Stimulated activated naive CD4-positive, alpha-beta T cell (primary cell): ENCODE measurements at regions not wholly inside any gene's neighbourhood (a gene's known extent, or its start where the extent isn't known, plus 50 kb on each side); places are given as distances from the start of the nearest gene placed in this dataset.

ENCODE experiments used
- DNase-seq, 6 experiments: peaks; one replicate each; lab custom pipeline; 2025; lab: John Stamatoyannopoulos, UW

- DNase-seq = no peak
Measured at GRCh38 chr14:76664790-76665189, 96.5 kb upstream of the VASH1 start.

DNA sequence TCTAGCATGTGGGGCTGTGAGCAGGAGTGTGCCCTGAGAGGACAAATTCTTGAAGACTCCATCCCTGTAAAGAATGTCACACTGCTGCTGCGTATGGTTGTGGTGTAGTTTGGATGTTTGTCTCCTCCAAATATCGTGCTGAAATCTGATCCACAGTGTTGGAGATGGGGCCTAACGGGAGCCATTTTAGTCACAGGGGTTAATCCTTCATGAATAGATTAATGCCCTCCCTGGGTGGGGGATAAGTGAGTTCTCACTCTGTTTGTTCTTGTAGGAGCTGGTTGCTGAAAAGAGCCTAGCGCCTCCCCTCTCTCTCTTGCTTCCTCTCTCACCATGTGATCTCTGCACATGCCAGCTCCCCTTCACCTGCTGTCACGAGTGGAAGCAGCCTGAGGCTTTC, 94.5 kb upstream of the VASH1 start:
- no peak for DNase-seq

DNA sequence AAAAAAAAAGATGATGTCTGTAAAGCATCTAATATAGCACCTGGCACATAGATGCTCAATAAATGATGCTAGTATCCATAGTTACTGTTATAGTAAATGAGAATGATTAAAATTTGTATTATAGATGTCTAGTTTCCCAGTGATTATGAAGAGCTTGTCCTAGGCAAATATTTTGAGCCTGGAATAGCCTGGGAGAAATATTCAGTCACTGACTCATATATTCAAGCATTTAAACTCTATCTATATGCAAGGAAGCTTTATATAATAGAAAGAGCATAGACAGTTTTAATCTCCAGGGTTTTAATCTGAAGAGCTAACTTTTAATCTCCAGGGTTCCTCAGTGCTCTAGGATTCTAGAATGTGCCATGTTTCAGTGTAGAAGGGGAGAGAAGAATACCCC, 91.5 kb upstream of the VASH1 start:
- DNase-seq = no peak

GRCh38 chr14:76672123-76672522, 89.1 kb upstream of the VASH1 start:
- DNase-seq = no peak

- DNase-seq = no peak
Measured at GRCh38 chr14:76673261-76673660, 88.0 kb upstream of the VASH1 start.

DNA sequence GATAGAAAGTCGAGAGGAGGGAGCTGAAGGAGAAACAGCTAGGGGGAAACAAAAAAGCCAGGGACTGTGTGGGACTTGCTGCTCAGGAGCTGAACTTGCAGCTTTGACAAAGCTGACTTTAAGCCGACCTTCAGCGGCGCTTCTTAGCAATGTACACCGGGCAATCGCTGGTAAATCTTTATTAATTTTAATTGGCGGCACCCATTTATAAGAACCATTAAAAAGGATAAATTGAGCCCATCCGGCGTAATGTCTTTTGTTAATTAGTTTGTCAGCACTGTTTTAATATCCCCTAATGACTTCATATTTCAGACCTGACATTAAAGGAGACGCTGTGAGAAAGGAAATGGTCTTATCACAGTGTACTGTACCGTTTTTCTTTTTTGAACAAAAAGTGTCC, 86.2 kb upstream of the VASH1 start:
- DNase-seq = no peak

GRCh38 chr14:76676539-76676938, 84.7 kb upstream of the VASH1 start:
- no peak for DNase-seq

DNA sequence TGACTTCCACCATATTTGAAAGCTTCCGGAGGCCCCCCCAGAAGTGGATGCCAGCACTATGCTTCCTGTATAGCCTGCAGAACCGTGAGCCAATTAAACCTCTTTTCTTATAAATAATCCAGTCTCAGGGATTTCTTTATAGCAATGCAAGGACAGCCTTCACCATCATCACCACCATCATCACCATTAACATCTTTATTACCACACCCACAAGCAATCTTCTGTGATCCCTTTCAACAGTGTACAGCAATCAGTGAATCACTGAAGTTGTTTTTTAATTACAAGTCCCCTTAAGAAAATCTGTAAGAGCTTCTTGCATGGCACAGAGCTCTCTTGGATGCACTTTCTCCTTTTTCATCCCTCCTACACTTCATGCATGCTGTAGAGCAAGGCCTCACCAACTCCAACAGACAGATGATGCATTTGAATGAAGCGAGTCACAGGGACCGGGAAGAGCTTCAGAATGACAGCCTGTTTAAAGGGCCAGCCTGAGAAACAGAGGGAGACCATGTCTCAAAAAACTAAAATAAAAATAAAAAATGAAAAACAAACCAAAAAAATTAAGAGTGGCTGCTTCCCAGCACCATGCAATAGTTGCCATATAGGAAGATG, 83.6 kb upstream of the VASH1 start:
- no peak for DNase-seq

DNA sequence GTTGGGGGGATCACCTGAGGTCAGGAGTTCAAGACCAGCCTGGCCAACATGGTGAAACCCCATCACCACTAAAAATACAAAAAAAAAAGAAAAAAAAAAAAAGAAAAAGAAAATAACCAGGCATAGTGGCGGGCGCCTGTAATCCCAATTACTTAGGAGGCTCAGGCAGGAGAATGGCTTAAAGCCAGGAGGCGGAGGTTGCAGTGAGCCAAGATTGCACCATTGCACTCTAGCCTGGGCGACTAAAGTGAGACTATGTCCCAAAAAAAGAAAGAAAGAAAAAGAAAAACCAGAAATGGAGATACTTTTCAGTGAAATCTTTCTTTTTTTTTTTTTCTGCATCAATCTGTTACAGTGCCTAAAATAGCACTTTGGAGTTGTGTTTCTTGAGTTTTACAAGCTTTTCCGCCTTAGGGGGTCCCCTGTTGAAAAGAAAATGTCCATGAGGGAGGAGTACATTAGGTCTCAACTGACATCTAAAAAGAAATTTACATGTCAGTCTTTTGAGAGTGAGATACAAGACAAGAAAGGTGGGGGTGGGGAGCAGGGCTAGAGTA, 82.9 kb upstream of the VASH1 start:
- no peak for DNase-seq

DNA sequence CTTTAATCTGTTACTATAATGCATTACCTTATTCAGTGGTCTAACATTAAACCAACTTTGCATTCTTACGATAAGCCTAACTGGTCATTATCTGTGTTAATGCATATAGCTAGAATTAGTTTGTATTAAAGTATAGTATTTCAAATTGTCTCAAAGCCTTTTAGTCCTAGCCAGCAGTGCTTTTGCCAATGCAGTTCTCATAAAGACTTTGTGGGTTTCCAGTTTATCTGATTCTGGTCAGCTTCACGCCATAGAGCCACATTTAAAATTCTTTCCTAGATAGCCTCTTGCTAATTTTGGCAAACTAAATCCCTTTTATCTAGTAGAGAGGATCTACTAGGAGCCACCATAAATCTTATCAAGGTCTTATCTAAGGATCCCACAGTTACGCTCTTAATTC, 78.9 kb upstream of the VASH1 start:
- DNase-seq = no peak

DNA sequence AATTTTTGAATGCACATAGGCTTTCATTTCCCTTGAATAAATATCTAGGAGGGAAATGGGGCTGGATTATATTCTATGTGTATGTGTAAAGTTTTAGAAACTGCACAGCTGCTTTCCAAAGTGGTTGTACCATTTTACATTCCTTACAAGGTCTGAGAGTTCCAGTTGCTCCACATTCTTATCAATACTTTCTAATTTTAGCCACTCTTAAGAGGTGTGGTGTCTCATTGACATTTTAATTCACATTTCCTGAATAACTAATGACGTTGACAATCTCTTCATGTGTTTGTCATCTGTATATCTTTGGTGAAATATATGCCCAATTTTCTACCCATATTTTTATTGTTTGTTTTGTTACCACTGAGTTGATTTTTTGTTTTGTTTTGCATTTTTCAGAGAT, 74.6 kb upstream of the VASH1 start:
- no peak for DNase-seq

DNA sequence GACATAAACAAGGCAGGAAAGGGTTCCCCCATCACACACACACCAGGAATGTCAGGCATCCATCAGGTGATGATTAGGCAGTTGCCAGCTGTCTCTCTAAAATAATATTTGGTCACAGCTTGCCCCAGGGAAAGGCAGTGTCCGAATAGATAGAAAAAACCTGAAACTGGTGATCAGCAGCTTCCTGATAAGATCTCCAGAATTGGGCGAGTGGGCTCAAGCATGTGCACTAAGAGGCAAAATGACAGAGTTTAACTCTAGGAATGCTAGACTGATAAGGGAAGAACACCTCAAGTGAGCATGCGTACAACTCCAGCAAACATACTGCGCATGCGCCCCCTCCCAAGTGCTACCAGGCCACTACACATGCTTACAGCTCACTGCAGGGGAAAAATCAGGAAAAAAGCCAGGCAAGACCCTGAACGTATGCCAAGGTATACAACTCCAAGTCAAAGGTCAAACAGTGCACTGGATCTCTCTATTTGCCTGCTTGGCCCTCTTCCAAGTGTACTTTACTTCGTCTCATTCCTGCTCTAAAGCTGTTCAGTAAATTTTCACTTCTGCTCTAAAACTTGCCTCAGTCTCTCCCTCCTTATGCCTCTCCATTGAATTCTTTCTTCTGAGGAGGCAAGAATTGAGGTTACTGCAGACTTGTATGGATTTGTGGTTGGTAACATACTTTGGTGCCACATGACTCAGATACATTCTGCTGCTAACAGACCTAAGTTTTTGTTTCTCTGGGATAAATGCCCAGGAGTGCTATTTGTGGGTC, 73.5 kb upstream of the VASH1 start:
- DNase-seq = no peak

GRCh38 chr14:76688383-76688671, 72.9 kb upstream of the VASH1 start:
- DNase-seq = no peak

- DNase-seq = no peak
Measured at GRCh38 chr14:76690502-76691105, 70.7 kb upstream of the VASH1 start.

GRCh38 chr14:76694106-76694505, 67.2 kb upstream of the VASH1 start:
- no peak for DNase-seq

DNA sequence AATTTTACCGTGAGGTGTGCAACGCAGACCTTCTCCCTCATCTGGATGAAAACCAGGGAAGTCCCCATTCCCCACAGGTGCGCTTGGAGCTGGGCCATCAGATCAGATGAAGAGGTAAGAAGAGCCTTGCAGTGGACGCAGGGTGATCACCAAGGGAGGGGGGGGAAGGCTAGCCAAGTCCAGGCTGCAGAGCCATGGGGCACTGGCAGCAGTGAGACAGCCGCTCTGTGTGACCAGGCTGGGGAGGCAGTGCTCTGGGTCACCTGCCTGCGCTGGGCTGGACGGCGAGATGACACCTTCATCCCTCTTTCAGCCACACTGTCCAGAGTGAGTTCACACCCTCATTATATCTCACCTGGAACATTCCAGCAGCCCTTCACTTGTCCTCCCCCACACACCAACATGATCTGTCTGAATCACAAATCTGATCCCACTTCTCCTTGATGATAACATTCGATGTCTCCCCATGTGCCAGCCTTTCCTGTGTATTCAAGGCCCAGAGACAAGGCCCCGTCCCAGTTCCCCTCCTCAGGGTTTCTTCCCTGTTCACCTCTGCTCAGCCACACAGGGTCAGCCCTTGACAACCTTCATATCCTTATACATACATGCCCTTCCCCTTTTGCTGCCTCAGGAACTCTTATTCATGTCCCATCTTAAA, 65.9 kb upstream of the VASH1 start:
- DNase-seq = no peak

- no peak for DNase-seq
Measured at GRCh38 chr14:76696361-76696760, 64.9 kb upstream of the VASH1 start.

- no peak for DNase-seq
Measured at GRCh38 chr14:76696791-76697190, 64.5 kb upstream of the VASH1 start.

- no peak for DNase-seq
Measured at GRCh38 chr14:76697246-76697905, 63.9 kb upstream of the VASH1 start.

DNA sequence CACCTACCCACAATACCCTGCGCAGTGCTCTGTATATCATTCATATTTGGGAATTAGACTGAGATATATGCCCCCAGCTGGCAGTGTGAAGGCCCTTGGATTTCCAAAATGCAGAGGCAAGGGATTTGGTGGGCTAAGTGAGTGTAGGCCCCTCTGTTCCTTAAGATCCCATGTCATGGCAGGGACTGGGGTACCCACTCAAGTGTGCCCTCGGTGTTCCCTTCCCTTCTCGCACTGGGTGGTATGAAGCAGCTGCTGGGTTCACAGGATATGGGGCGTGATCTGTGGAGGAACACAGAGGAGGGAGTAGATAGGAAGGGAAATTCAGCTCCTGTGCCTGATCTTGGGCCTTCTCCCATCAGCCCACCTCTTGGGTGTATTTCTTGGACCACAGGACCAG, 63.1 kb upstream of the VASH1 start:
- DNase-seq = no peak

- DNase-seq = no peak
Measured at GRCh38 chr14:76698631-76699030, 62.6 kb upstream of the VASH1 start.

- no peak for DNase-seq
Measured at GRCh38 chr14:76699209-76699938, 61.9 kb upstream of the VASH1 start.
